ENCODE measurements at regions not wholly inside any gene's neighbourhood (a gene's known extent, or its start where the extent isn't known, plus 50 kb on each side); places are given as distances from the start of the nearest gene placed in this dataset.

DNA sequence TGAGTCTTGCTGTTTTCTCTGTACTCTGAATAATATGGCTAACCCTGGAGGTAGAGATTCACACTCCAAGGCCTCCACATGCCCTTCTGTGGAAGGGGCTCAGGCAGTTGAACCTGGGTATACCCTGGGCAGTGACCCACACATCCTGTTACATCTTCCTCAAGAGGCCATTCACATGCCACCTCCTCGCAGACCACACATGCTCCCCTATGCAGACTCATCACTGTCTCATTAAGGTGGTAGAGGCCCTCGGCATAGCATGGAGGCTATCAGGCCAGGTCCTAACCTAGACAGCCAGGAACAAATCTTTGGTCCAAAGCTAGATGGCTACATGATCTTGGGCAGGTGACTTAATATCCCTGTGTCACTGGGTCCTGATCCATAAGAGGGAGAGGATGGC is 363.9 kb upstream of the ZNF507 start:
- no peak for DNase-seq (ENCODE audit: low read depth)

DNA sequence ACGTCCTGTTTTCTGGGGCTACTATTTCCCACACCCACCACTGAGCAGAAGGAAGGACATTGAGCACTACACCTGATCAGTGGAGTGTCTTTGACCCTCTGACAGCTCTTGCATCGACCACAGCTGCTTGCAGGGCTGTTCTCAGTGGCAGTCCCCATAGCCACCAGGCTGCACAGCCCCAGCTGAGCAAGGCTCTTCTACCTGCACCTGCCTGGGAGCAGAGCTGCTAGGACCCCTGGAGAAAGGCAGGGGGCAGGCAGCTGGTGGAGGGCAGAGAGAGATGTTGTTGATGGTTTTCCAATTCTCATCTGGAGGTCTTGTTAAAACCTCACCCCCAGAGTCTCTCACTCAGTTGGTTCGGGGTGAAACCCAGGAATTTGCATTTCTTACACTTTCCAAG is 361.8 kb upstream of the ZNF507 start:
- no peak for DNase-seq (ENCODE audit: low read depth)

GRCh38 chr19:31985001-31985605 is 360.3 kb upstream of the ZNF507 start:
- no peak for DNase-seq (ENCODE audit: low read depth)

GRCh38 chr19:31986951-31987350 is 358.5 kb upstream of the ZNF507 start:
- no peak for DNase-seq (ENCODE audit: low read depth)

GRCh38 chr19:31988256-31988655 is 357.2 kb upstream of the ZNF507 start:
- DNase-seq (ENCODE audit: low read depth) = no peak

- DNase-seq (ENCODE audit: low read depth) = no peak
Measured at GRCh38 chr19:31991984-31992655, 353.3 kb upstream of the ZNF507 start.

DNA sequence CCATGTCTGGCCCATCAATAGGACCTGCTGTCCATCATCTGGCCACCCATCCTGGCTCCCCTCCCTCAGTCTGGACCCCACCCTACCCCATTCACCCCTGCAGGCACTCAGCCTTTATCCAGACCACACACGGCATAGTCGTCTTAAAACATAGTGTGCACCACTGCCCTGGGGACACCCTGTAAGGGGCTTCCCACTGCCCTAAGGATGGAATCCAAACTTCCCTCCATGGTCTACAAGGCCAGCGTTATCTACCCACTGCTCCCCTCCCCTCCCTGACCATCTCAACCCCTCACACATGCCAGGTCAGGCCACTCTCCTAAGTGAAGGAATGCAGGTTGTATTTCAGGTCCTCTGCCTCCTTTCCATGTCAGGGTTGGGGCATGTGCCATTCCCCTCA is 352.7 kb upstream of the ZNF507 start:
- no peak for DNase-seq (ENCODE audit: low read depth)

- no peak for DNase-seq (ENCODE audit: low read depth)
Measured at GRCh38 chr19:31995546-31995945, 349.9 kb upstream of the ZNF507 start.

DNA sequence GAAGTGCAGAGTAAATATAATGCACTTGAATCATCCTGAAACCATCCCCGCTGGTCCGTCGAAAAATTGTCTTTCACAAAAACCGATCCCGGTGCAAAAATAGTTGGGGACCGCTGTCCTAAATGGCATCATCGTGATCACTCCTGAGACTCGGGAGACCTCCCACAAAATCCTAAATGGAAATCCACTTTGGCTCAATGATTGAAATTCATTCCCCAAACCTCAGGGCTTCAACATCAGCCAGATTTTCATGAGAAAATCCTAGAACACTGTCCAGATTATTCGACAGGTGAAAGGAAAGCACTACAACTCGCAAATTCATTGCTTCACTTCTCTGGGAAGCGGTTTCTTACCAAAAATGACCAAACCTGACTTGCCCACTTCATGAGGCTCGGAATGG is 335.3 kb upstream of the ZNF507 start:
- DNase-seq (ENCODE audit: low read depth) = no peak

DNA sequence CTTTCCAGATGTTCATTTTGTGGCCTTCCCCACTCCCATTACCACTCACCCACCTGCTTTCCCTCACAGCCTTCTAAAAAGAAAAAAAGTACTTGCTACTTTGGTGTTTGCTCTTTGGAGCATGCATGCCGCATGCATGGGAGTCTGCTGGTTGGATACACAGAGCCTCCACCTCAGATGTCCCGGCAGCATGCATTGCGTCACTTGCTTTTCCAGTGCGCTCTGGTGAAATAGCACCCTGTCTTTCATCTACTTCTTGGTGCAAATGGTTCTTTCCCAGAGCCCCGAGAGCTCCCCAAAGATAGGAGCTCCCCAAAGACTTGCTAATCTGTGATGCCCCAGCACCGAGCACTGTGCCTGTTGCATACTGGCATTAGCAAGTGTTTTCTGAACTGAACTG is 333.2 kb upstream of the ZNF507 start:
- no peak for DNase-seq (ENCODE audit: low read depth)

GRCh38 chr19:32012886-32013631 is 332.4 kb upstream of the ZNF507 start:
- no peak for DNase-seq (ENCODE audit: low read depth)

DNA sequence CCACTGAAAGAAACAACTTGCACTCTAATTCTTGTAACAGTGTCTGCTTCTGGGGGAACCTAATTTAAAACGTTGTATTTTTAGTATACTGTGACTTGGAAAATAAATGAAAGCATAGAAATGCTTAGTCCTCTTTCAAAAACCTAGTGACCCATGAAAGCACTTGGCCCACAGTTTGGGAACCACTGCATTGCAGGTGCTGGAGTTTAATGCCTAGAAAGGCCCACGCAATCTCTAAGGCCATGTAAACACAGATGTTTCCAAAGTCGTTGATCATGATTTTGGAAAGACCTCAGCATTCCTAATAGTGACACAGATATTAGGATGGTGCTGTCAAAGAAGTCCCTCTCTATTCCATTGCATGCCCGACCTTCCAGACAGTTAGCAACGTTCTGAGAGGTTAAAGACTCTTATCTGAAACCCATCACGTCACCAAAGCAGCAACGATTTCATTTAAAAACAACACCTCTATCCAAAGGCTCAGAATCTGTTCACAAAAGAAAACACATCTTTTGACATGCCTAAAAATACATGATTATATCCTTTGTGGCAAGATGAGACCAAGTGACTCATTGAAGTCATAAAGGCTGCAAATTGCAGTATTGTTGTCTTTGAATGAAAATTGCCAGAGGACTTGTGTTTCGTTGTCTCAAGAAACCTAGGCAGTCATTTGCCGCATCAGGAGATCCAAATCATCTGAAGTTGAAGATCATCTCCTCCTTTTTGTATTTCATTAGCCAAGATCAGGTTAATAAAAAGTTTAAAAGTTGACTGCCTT is 328.0 kb upstream of the ZNF507 start:
- no peak for DNase-seq (ENCODE audit: low read depth)

DNA sequence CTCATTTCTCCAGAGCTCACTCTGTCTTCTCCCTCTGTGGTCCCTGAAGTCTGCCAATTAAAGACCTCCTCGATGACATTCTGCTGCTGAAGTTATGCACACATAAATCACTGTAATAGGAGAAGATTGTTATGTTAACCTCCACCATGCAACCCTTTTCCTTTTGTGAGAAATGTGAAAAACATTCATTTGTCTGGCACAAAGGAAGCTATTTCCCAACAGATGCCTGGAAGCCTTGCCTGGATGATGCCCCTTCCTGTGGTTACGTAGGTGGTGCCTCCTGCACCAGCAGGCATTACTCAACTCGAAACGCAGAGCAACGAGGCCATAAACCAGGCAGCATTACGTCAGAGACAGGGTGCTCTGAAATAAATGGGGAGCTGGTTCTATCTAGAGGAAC is 327.4 kb upstream of the ZNF507 start:
- no peak for DNase-seq (ENCODE audit: low read depth)

DNA sequence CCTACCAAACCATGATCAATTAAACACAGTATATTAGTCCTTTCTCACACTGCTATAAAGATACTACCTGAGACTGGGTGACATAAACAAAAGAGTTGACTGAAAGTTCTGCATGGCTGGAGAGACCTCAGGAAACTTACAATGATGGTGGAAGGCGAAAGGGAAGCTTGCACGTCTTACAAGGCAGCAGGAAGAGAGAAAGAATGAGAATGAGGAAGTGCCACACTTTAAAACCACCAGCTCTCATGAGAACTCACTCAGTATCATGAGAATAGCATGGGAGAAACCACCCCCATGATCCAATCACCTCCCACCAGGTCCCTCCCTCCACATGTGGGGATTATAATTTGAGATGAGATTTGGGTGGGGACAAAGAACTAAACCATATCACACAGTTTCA is 324.9 kb upstream of the ZNF507 start:
- no peak for DNase-seq (ENCODE audit: low read depth)

DNA sequence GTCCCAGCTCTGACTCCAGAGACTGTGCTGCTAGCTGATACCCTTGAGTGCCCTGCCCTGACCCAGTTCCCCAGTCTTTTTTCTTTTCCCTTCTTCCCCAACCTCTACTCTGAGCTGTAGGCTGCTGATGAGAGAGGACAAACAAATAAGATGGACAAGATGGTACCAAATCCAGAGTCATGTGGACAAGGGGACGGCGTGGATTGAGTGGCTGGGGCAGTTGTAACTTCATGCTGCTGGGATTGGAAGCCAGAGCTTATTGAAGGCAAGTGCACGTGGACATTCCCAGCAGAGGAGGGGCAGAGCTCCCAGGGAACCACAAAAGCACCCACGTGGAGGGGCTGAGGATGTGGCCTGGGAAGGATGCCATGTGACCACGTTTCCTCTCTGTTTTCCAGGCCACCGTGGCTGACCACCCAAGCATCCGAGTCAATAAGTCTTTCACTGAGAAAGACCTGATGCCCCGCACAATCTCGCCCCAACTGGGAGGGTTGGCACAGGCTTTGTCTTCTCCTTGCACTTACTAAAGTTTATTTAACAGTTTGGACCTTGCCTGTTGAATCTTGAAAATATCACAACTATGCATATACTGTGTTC is 323.3 kb upstream of the ZNF507 start:
- no peak for DNase-seq (ENCODE audit: low read depth)

DNA sequence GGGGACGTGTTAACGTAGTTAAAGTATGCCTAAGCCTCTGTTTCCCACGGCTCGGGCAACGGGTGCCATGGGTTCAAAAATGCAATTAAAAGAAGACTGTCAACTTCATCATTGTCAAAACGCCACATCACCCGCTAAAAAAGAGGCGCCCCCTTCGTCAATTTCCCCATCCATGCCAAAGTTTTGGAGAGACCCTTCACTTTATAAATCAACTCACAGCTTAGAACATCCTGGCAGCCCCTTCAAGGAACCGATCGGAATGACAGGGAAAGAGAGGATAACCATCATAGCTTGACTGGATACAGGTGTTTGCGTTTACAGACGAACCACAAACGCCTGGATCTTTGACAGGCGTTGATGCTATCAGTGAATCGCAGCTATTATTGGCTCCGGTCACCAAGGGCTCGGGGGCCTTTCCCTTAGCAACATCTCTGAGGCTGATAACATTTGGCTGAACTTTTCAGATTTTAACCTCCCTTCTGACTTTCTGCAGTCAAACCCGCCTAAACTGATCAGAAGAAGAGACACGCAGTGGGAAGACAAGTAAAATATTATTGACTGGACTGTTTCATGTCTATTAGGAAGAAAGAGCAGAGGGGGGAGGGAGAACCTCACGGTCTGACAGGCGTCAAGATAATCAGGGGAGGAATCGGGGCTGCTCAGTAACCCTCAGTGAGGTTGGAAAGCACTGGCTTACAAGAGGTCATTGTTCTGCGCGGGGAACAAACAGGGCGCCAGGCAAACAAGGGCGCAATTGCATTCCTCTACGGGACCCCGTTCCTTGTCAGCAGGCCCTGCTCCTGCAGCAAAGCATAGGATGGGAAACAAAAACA is 322.5 kb upstream of the ZNF507 start:
- DNase-seq (ENCODE audit: low read depth) = no peak

DNA sequence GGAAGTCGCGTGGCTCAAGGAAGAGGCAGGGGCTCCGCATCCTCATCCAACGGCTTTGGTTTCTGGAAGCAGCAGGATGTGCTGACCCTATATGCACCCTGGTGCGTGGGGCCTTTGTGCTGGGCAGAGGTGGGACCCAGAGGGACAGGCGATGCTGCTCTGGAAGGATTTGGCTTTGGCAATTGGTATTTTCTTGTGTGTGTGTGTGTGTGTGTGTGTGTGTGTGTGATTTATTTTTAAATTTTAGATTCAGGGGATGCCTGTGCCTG is 321.9 kb upstream of the ZNF507 start:
- no peak for DNase-seq (ENCODE audit: low read depth)

GRCh38 chr19:32029235-32029634 is 316.2 kb upstream of the ZNF507 start:
- DNase-seq (ENCODE audit: low read depth) = no peak

DNA sequence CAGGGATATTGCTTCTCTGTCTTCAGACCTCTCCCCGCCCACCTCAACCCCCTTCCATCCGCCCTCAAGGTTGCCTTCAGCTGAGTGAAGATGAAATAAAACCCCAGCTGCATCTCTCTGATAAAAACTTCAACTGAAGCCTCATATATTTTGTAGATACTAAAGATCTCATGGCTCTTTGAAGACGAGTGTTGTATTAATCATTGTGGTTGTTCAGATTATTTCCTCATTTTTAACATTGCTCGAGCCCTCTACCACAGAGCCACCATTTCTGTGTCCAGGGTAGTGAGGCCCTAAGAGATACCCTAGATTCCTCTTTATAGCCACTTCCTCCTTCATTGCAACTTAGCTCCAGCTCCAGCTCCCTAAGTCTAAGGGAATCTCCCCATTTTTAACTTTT is 312.8 kb upstream of the ZNF507 start:
- DNase-seq (ENCODE audit: low read depth) = no peak

DNA sequence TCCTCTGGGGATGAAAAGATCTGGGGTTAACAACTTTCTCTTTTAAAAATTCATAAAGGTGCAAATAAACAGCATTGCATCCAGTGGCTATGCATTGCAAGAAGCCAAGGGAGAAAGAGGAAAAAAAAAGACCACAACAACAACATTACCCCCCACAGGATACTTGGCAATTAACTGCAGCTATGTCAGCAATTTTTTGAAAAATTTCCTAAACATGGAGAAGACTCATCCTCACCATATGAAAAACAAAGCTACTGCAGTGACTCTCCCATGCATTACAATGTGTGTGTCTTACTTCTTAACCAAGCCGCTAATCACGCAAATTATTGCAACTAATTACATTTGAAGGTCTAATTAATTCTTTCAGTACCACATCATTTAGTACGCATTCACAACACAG is 309.8 kb upstream of the ZNF507 start:
- DNase-seq (ENCODE audit: low read depth) = no peak

- DNase-seq (ENCODE audit: low read depth) = no peak
Measured at GRCh38 chr19:32038021-32038920, 307.1 kb upstream of the ZNF507 start.
